GM12892 (cell line): ENCODE measurements at regions not wholly inside any gene's neighbourhood (a gene's known extent, or its start where the extent isn't known, plus 50 kb on each side); places are given as distances from the start of the nearest gene placed in this dataset.

ENCODE experiments used
- DNase-seq: peaks from one replicate; pipeline ENCODE4 v3.0.0; 2011; ENCODE audit not compliant: insufficient read length
- FAIRE-seq: peaks from 2 replicates; lab custom pipeline; 2011; peaks lifted over from hg19 to GRCh38; lab: Jason Lieb, UNC
- POLR2A ChIP-seq: IDR thresholded peaks from 2 replicates; pipeline ENCODE4 v1.6.1; 2011; ENCODE audit warnings: low read depth, low read length, control low read depth
- POLR2AphosphoS5 ChIP-seq: IDR thresholded peaks from 2 replicates; pipeline ENCODE4 v1.6.1; 2011; ENCODE audit warnings: low read depth, low read length, control low read depth
- TAF1 ChIP-seq: IDR thresholded peaks from 2 replicates; pipeline ENCODE4 v1.6.1; 2011; ENCODE audit warnings: low read depth, mild to moderate bottlenecking, control low read depth, low read length, borderline replicate concordance

- FAIRE-seq (no peak), DNase-seq (no peak)
- no peak for TF ChIP-seq POLR2A
- no peak for TF ChIP-seq POLR2AphosphoS5
- TF ChIP-seq TAF1, result no peak
Observed at GRCh38 chr21:26784974-26785373, 60.2 kb downstream of the ADAMTS1 start.

GRCh38 chr21:26783466-26784195 is 61.6 kb downstream of the ADAMTS1 start:
- TF ChIP-seq POLR2A, result no peak
- DNase-seq, result no peak
- FAIRE-seq, result no peak

GRCh38 chr21:26782747-26783146 is 62.5 kb downstream of the ADAMTS1 start:
- TF ChIP-seq TAF1 (no peak), POLR2AphosphoS5 (no peak), POLR2A (no peak)
- DNase-seq, result no peak
- no peak for FAIRE-seq

GRCh38 chr21:26782331-26782730 is 62.9 kb downstream of the ADAMTS1 start:
- FAIRE-seq (no peak), DNase-seq (no peak)
- TF ChIP-seq POLR2A (no peak), POLR2AphosphoS5 (no peak), TAF1 (no peak)

GRCh38 chr21:26781331-26781730 is 63.9 kb downstream of the ADAMTS1 start:
- DNase-seq (no peak), FAIRE-seq (no peak)
- TF ChIP-seq POLR2A (no peak), POLR2AphosphoS5 (no peak), TAF1 (no peak)

- DNase-seq (no peak), FAIRE-seq (no peak)
- TF ChIP-seq TAF1 (no peak), POLR2A (no peak)
Observed at GRCh38 chr21:26777166-26777565, 68.0 kb downstream of the ADAMTS1 start.

- DNase-seq (no peak), FAIRE-seq (no peak)
- TF ChIP-seq TAF1 (no peak), POLR2AphosphoS5 (no peak), POLR2A (no peak)
Observed at GRCh38 chr21:26776310-26777021, 68.7 kb downstream of the ADAMTS1 start.

GRCh38 chr21:26773058-26773457 is 72.2 kb downstream of the ADAMTS1 start:
- TF ChIP-seq TAF1, result no peak
- TF ChIP-seq POLR2AphosphoS5, result no peak
- no peak for TF ChIP-seq POLR2A
- no peak for FAIRE-seq

GRCh38 chr21:26769613-26770188 is 75.5 kb downstream of the ADAMTS1 start:
- TF ChIP-seq POLR2A, result no peak
- TF ChIP-seq POLR2AphosphoS5, result no peak
- no peak for TF ChIP-seq TAF1
- DNase-seq, result no peak
- no peak for FAIRE-seq

More at GRCh38 chr21:26773058-26773457, 72.2 kb downstream of the ADAMTS1 start:
- DNase-seq, result no peak

GRCh38 chr21:26766826-26767325 is 78.3 kb downstream of the ADAMTS1 start:
- DNase-seq, result no peak
- FAIRE-seq, result no peak
- TF ChIP-seq POLR2A, result no peak
- no peak for TF ChIP-seq POLR2AphosphoS5
- no peak for TF ChIP-seq TAF1

GRCh38 chr21:26761174-26761915 is 83.9 kb downstream of the ADAMTS1 start:
- no peak for TF ChIP-seq TAF1
- no peak for TF ChIP-seq POLR2AphosphoS5
- TF ChIP-seq POLR2A, result no peak
- FAIRE-seq (no peak), DNase-seq (no peak)

GRCh38 chr21:26759731-26760130 is 85.5 kb downstream of the ADAMTS1 start:
- TF ChIP-seq POLR2A, result no peak

More at GRCh38 chr21:26759731-26760130, 85.5 kb downstream of the ADAMTS1 start:
- no peak for DNase-seq
- no peak for FAIRE-seq
